SK-N-SH treated with all-trans-retinoic acid at 6 μM for 48 hours (cell line): ENCODE measurements at regions not wholly inside any gene's neighbourhood (a gene's known extent, or its start where the extent isn't known, plus 50 kb on each side); places are given as distances from the start of the nearest gene placed in this dataset.

Experiments
- ATAC-seq: fragments of 200-7000 bp; cut with Tn5 transposase; 3 replicates; pipeline ENCODE4 v1.9.1; 2020; ENCODE audit warnings: mild to moderate bottlenecking, moderate library complexity
- BACH2 ChIP-seq: fragments of 250-450 bp; sonication (Bioruptor Pico); IDR thresholded peaks from 2 replicates; pipeline ENCODE4 v1.9.0; 2021; ENCODE audit warnings: mild to moderate bottlenecking, borderline replicate concordance
- ISL1 ChIP-seq: fragments of 250-450 bp; sonication (Bioruptor Pico); IDR thresholded peaks from 2 replicates; pipeline ENCODE4 v2.1.2; 2022; ENCODE audit warnings: mild to moderate bottlenecking, moderate library complexity
- OSR1 ChIP-seq: fragments of 250-450 bp; sonication (Bioruptor Pico); IDR thresholded peaks from 2 replicates; pipeline ENCODE4 v1.8.0; 2022; ENCODE audit warnings: moderate library complexity, mild to moderate bottlenecking, inconsistent platforms
- PPARA ChIP-seq: fragments of 250-450 bp; sonication (Bioruptor Pico); IDR thresholded peaks from 2 replicates; pipeline ENCODE4 v1.5.0; 2020; ENCODE audit warnings: mild to moderate bottlenecking, borderline replicate concordance
- SNAI2 ChIP-seq: fragments of 250-450 bp; sonication (Bioruptor Pico); IDR thresholded peaks from 2 replicates; pipeline ENCODE4 v1.5.0; 2020; ENCODE audit warnings: mild to moderate bottlenecking, moderate library complexity
- TCF4 ChIP-seq: fragments of 250-450 bp; sonication (Bioruptor Pico); IDR thresholded peaks from 2 replicates; pipeline ENCODE4 v1.8.0; 2021; ENCODE audit warnings: mild to moderate bottlenecking, moderate library complexity, borderline replicate concordance
- TOX ChIP-seq: fragments of 250-450 bp; sonication (Bioruptor Pico); IDR thresholded peaks from 2 replicates; pipeline ENCODE4 v1.8.0; 2021; ENCODE audit warnings: mild to moderate bottlenecking, moderate library complexity, borderline replicate concordance
- TSHZ2 ChIP-seq: fragments of 250-450 bp; sonication (Bioruptor Pico); IDR thresholded peaks from 2 replicates; pipeline ENCODE4 v1.5.0; 2020; ENCODE audit warnings: mild to moderate bottlenecking, moderate library complexity
- ZFP3 ChIP-seq: fragments of 250-450 bp; sonication (Bioruptor Pico); IDR thresholded peaks from 2 replicates; pipeline ENCODE4 v1.5.0; 2020; ENCODE audit warnings: mild to moderate bottlenecking, moderate library complexity
- ZNF565 ChIP-seq: fragments of 450-650 bp; formaldehyde crosslinking; conservative IDR thresholded peaks from 2 replicates; pipeline ENCODE4 v1.5.0; 2020; ENCODE audit warnings: low read depth, mild to moderate bottlenecking, moderate library complexity
- ZNF70 ChIP-seq: fragments of 450-650 bp; formaldehyde crosslinking; IDR thresholded peaks from 2 replicates; pipeline ENCODE4 v1.5.0; 2020; ENCODE audit warnings: mild to moderate bottlenecking, moderate library complexity
- TF ChIP-seq, protein P1 (sequence below): fragments of 250-450 bp; sonication (Bioruptor Pico); IDR thresholded peaks from 2 replicates; pipeline ENCODE4 v1.8.0; 2021; ENCODE audit warnings: low read depth, mild to moderate bottlenecking, moderate library complexity, borderline replicate concordance
- TF ChIP-seq, protein P2 (sequence below): fragments of 250-450 bp; sonication (Bioruptor Pico); IDR thresholded peaks from 2 replicates; pipeline ENCODE4 v1.8.0; 2020; ENCODE audit warnings: mild to moderate bottlenecking, moderate library complexity, borderline replicate concordance

DNA sequence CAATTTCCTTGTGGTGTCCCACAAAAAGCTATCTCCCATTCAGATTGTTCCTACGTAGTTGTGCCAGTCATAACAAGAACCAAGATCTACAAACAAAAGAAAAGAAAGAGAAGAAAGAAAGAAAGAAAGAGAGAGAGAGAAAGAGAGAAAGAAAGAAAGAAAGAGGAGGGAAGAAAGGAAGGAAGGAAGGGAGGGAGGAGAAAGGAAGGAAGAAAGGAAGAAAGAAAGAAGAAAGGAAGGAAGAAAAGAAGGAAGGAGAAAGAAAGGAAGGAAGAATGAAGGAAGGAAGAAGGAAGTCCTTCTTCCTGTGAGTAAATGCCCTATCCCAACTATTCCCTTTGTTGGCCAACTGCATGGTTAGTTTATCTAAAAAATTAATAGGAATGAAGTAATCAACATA lies 366.0 kb downstream of the DHRSX start:
- ATAC-seq: no peak
- TF ChIP-seq, protein P1, sequence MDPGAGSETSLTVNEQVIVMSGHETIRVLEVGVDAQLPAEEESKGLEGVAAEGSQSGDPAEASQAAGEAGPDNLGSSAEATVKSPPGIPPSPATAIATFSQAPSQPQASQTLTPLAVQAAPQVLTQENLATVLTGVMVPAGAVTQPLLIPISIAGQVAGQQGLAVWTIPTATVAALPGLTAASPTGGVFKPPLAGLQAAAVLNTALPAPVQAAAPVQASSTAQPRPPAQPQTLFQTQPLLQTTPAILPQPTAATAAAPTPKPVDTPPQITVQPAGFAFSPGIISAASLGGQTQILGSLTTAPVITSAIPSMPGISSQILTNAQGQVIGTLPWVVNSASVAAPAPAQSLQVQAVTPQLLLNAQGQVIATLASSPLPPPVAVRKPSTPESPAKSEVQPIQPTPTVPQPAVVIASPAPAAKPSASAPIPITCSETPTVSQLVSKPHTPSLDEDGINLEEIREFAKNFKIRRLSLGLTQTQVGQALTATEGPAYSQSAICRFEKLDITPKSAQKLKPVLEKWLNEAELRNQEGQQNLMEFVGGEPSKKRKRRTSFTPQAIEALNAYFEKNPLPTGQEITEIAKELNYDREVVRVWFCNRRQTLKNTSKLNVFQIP (CRISPR knock-in tag): no peak
- TF ChIP-seq TSHZ2 (CRISPR knock-in tag) (no peak), SNAI2 (CRISPR knock-in tag) (no peak), PPARA (CRISPR knock-in tag) (no peak), ZFP3 (CRISPR knock-in tag) (no peak), OSR1 (no peak), BACH2 (CRISPR knock-in tag) (no peak), ISL1 (CRISPR knock-in tag) (no peak), ZNF565 (no peak), ZNF70 (CRISPR knock-in tag) (no peak), TCF4 (CRISPR knock-in tag) (no peak), TOX (CRISPR knock-in tag) (no peak)
- TF ChIP-seq, protein P2, sequence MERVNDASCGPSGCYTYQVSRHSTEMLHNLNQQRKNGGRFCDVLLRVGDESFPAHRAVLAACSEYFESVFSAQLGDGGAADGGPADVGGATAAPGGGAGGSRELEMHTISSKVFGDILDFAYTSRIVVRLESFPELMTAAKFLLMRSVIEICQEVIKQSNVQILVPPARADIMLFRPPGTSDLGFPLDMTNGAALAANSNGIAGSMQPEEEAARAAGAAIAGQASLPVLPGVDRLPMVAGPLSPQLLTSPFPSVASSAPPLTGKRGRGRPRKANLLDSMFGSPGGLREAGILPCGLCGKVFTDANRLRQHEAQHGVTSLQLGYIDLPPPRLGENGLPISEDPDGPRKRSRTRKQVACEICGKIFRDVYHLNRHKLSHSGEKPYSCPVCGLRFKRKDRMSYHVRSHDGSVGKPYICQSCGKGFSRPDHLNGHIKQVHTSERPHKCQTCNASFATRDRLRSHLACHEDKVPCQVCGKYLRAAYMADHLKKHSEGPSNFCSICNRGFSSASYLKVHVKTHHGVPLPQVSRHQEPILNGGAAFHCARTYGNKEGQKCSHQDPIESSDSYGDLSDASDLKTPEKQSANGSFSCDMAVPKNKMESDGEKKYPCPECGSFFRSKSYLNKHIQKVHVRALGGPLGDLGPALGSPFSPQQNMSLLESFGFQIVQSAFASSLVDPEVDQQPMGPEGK (CRISPR knock-in tag): no peak
